ENCODE measurements at regions not wholly inside any gene's neighbourhood (a gene's known extent, or its start where the extent isn't known, plus 50 kb on each side); places are given as distances from the start of the nearest gene placed in this dataset.
A peak's percentile ranks its signal among the peaks of the same experiment; 100 is the strongest.

DNA sequence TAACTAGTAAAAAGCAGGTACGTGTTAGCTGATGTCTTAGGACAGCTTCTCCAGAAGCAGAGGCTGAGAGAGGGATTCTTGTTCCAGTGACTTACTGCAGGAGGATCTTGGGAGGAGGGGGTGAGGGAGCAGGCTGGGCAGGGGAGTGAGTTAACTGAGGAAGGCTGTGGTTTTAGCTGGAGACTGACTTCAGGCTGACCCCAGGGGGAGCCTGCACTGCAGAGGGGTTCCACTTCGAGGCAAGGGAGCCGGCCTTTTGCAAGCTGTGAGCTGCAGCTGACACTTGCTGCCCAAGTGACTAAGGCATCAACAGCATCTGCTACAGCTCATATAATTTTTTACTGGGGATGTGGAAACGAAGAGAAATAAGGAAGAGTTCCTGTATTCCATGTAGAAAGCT is 50.4 kb upstream of the SOD1 start:
- TF ChIP-seq, protein P1, sequence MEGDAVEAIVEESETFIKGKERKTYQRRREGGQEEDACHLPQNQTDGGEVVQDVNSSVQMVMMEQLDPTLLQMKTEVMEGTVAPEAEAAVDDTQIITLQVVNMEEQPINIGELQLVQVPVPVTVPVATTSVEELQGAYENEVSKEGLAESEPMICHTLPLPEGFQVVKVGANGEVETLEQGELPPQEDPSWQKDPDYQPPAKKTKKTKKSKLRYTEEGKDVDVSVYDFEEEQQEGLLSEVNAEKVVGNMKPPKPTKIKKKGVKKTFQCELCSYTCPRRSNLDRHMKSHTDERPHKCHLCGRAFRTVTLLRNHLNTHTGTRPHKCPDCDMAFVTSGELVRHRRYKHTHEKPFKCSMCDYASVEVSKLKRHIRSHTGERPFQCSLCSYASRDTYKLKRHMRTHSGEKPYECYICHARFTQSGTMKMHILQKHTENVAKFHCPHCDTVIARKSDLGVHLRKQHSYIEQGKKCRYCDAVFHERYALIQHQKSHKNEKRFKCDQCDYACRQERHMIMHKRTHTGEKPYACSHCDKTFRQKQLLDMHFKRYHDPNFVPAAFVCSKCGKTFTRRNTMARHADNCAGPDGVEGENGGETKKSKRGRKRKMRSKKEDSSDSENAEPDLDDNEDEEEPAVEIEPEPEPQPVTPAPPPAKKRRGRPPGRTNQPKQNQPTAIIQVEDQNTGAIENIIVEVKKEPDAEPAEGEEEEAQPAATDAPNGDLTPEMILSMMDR (IDR thresholded peaks at IDR 0.05; ENCODE audit: borderline replicate concordance, insufficient read depth, low read depth, low read length): no peak
- H3K4me3 ChIP-seq (ENCODE audit: low read depth, low read length): no peak overlapping the region

DNA sequence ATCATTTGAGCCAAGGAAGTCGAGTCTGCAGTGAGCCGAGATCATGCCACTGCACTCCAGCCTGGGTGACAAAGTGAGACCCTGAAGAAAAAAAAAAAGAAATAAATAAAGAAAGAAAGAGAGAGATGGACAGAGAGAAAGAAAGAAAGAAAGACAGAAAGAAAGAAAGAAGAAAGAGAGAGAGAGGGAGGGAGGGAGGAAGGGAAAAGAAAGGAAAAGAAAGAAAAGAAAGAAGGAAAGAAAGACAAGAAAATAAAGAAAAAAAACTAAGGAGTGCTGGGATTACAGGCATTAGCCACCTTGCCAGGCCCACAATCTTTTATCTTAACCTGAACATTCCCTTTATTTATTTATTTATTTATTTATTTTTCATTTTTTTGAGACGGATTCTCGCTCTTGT is 51.7 kb upstream of the SOD1 start:
- TF ChIP-seq, protein P1 (IDR thresholded peaks at IDR 0.05; ENCODE audit: borderline replicate concordance, insufficient read depth, low read depth, low read length): no peak

DNA sequence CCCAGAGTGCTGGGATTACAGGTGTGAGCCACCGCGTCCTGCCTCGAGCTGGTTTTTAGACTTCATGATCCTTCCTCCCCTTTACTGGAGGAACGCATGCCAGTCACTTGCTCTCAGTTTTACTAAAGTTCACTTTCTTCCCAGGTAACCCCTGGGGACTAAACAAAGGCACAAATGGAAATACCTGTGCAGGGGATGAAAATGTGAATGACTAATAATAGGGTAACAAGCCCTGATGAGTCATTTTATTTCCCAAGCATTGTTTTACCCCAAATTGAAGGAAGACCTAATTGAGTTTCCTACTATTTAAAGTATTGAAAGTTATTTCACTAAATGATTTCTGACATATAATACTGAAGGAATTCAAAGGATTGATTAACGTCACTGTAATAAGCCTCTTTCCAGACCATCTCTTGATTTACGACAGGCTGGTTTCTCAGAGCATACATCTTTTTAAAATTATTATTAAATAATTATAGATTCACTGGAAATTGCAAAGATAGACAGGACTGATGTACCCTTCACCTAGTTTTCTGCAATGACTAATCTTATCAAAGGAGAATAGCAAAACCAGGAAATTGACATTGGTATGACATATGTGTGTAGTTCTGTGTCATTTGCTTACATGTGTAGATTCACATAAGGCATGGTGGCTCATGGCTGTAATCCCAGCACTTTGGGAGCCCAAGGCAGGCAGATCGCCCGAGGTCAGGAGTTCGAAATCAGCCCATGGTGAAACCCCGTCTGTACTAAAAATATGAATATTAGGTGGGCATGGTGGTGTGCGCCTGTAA is 53.2 kb upstream of the SOD1 start:
- TF ChIP-seq, protein P1 (IDR thresholded peaks at IDR 0.05; ENCODE audit: borderline replicate concordance, insufficient read depth, low read depth, low read length): no peak
- no peak overlapping the region for H3K4me3 ChIP-seq (ENCODE audit: low read depth, low read length)

More for the DNA sequence above, 51.7 kb upstream of the SOD1 start:
- no peak overlapping the region for H3K4me3 ChIP-seq (ENCODE audit: low read depth, low read length)

DNA sequence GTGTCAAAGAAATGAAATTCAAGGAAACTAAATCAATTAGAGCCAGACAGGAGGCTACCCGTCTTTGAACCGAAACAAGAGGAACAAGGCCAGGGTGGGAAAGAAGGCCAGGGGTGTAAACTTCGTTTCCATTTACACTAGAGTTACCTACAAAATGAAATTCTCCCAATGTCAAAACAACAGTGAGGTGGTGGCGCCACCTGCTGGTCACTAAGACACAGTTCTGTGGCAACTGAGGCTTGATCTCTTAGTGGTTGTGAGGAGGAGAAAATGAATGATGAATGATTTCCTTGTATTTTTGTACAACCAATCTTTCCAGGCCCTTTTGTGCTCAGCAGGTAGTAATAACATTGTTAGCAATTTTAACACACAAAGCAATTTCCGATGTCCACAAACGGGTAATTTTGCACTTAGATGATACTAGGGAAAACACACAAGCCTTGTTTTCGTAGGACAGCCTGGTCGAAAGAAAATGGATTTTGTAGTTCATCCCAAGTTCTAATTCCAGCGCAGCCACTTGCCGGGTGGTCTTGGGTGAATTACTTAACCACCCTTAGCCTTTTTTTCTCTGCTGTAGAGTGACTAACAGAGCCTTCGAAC is 54.8 kb upstream of the SOD1 start:
- TF ChIP-seq, protein P1 (IDR thresholded peaks at IDR 0.05; ENCODE audit: borderline replicate concordance, insufficient read depth, low read depth, low read length): peak; percentile 70; the same call in 1 of the 2 replicates
- no peak overlapping the region for H3K4me3 ChIP-seq (ENCODE audit: low read depth, low read length)

DNA sequence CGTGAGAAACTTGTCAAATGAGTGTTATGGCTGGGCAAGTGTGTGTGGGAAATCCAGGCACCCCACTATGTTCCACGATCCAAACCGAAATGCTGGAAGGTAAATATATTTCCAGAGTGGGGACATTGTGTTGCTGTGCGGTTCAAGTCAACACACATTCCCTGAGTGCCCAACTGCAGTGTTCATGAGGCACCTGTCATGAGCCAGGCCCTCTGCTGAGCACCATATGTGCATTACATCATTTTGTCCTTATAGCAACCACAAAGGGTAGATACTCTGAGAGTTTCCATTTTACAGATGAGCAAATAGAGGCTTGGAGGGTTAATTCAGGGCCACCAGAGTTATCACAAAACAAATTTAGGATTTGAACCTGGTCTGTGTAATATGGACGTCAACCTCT is 59.9 kb upstream of the SOD1 start:
- no peak overlapping the region for H3K4me3 ChIP-seq (ENCODE audit: low read depth, low read length)
- TF ChIP-seq, protein P1 (IDR thresholded peaks at IDR 0.05; ENCODE audit: borderline replicate concordance, insufficient read depth, low read depth, low read length): no peak

DNA sequence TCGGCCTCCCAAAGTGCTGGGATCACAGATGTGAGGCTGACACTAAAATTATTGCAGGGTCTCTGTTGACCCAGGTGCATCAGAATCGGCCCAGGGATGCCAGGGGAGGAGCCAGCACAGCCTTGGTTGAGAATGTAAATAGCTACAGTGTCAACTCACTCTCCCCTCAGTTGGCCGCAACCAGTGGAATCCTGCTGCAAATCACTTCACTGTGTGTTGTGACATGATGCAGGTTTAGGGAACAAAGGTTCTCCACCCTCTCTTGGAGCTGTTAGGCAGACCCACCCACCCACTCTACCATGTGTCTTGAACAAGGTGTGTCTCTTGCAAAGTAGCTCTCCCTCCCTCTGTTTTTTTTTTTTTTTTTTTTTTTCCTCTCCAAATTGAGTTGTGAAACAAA is 60.5 kb upstream of the SOD1 start:
- no peak overlapping the region for H3K4me3 ChIP-seq (ENCODE audit: low read depth, low read length)
- TF ChIP-seq, protein P1 (IDR thresholded peaks at IDR 0.05; ENCODE audit: borderline replicate concordance, insufficient read depth, low read depth, low read length): no peak

DNA sequence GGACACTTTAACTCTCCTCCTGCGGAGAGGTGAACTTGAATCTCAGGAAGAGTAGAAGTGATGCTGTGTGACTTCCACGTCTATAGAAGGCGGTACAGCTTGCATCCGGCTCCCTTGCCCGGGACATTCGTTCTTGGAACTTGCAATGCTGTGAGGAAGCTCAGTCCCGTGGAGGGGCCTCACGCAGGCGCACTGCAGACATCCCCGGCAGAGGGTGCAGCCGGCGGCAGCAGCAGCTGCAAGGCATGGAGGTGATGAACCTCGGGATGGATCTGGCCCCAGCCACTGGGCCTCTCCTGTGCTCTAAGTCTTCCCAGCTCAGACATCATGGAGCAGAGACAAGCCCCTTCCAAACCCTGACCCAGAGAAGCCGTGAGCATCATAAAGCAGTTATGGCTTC is 61.8 kb upstream of the SOD1 start:
- H3K4me3 ChIP-seq (ENCODE audit: low read depth, low read length): no peak overlapping the region
- TF ChIP-seq, protein P1 (IDR thresholded peaks at IDR 0.05; ENCODE audit: borderline replicate concordance, insufficient read depth, low read depth, low read length): no peak

Measured in GM12875 (cell line).